ENCODE measurements at regions not wholly inside any gene's neighbourhood (a gene's known extent, or its start where the extent isn't known, plus 50 kb on each side); places are given as distances from the start of the nearest gene placed in this dataset.
A peak's percentile ranks its signal among the peaks of the same experiment; 100 is the strongest.

GRCh38 chr18:7395566-7395965 is 164.7 kb downstream of the LRRC30 start:
- no peaks in the 10 kb centered on the region for H3K27me3 ChIP-seq (ENCODE audit: control insufficient read depth, extremely low read depth, insufficient read depth, low read length)
- H3K9me1 ChIP-seq (ENCODE audit: control insufficient read depth, extremely low read depth, insufficient read depth, low read length): no peaks in the 10 kb centered on the region
- H4K20me1 ChIP-seq (ENCODE audit: control insufficient read depth, extremely low read depth, insufficient read depth, low read length): no peaks in the 10 kb centered on the region
- no peak overlapping the region for H2AFZ ChIP-seq (ENCODE audit: control insufficient read depth, low read length)
- H3K9me3 ChIP-seq (ENCODE audit: control insufficient read depth, low read depth, low read length): no peaks in the 10 kb centered on the region
- H3K4me3 ChIP-seq (ENCODE audit: control insufficient read depth in 2 of 3, extremely low read depth in 1 of 3, insufficient read depth in 2 of 3, low read depth in 1 of 3, low read length in 3 of 3): no peak overlapping the region
- H3K4me2 ChIP-seq (ENCODE audit: control insufficient read depth, extremely low read depth, insufficient read depth, low read depth, low read length): peak overlapping the region; percentile 22
- DNase-seq (ENCODE audit: low read depth, low spot score): no peak
- H3K27ac ChIP-seq (ENCODE audit: control insufficient read depth, insufficient read depth, low read length): no peak overlapping the region
- TF ChIP-seq, protein P1, sequence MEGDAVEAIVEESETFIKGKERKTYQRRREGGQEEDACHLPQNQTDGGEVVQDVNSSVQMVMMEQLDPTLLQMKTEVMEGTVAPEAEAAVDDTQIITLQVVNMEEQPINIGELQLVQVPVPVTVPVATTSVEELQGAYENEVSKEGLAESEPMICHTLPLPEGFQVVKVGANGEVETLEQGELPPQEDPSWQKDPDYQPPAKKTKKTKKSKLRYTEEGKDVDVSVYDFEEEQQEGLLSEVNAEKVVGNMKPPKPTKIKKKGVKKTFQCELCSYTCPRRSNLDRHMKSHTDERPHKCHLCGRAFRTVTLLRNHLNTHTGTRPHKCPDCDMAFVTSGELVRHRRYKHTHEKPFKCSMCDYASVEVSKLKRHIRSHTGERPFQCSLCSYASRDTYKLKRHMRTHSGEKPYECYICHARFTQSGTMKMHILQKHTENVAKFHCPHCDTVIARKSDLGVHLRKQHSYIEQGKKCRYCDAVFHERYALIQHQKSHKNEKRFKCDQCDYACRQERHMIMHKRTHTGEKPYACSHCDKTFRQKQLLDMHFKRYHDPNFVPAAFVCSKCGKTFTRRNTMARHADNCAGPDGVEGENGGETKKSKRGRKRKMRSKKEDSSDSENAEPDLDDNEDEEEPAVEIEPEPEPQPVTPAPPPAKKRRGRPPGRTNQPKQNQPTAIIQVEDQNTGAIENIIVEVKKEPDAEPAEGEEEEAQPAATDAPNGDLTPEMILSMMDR (optimal IDR thresholded peaks at IDR 0.05 in 1 of 3, IDR thresholded peaks at IDR 0.05 in 1 of 3, conservative IDR thresholded peaks at IDR 0.05 in 1 of 3; ENCODE audit: extremely low read depth in 1 of 3, insufficient read depth in 2 of 3, low read length in 3 of 3): no peak
- H3K36me3 ChIP-seq (ENCODE audit: control insufficient read depth in 2 of 2, extremely low read depth in 1 of 2, insufficient read depth in 2 of 2, low read length in 2 of 2): no peaks in the 10 kb centered on the region
- no peaks in the 10 kb centered on the region for H3K4me1 ChIP-seq (ENCODE audit: control insufficient read depth, extremely low read depth, insufficient read depth, low read length)
- no peaks in the 10 kb centered on the region for H3K79me2 ChIP-seq (ENCODE audit: control insufficient read depth, insufficient read depth, low read length)
- no peak overlapping the region for H3K9ac ChIP-seq (ENCODE audit: control insufficient read depth, extremely low read depth, insufficient read depth, low read length)
- FAIRE-seq: no peak
- dilution Hi-C loops (cut with MboI; ENCODE audit: extremely low pct_ligation_motif_present, low sequenced_read_pairs): no loop called here

- H2AFZ ChIP-seq (ENCODE audit: control insufficient read depth, low read length): peak overlapping the region; percentile 55
- H3K79me2 ChIP-seq (ENCODE audit: control insufficient read depth, insufficient read depth, low read length): no peaks in the 10 kb centered on the region
- no peaks in the 10 kb centered on the region for H4K20me1 ChIP-seq (ENCODE audit: control insufficient read depth, extremely low read depth, insufficient read depth, low read length)
- H3K27me3 ChIP-seq (ENCODE audit: control insufficient read depth, extremely low read depth, insufficient read depth, low read length): no peaks in the 10 kb centered on the region
- dilution Hi-C loops (cut with MboI; ENCODE audit: extremely low pct_ligation_motif_present, low sequenced_read_pairs): no loop called here
- no peak overlapping the region for H3K4me3 ChIP-seq (ENCODE audit: control insufficient read depth in 2 of 3, extremely low read depth in 1 of 3, insufficient read depth in 2 of 3, low read depth in 1 of 3, low read length in 3 of 3)
- H3K9ac ChIP-seq (ENCODE audit: control insufficient read depth, extremely low read depth, insufficient read depth, low read length): no peak overlapping the region
- H3K27ac ChIP-seq (ENCODE audit: control insufficient read depth, insufficient read depth, low read length): peak overlapping the region; percentile 51
- no peaks in the 10 kb centered on the region for H3K36me3 ChIP-seq (ENCODE audit: control insufficient read depth in 2 of 2, extremely low read depth in 1 of 2, insufficient read depth in 2 of 2, low read length in 2 of 2)
- DNase-seq (ENCODE audit: low read depth, low spot score): no peak
- H3K4me1 ChIP-seq (ENCODE audit: control insufficient read depth, extremely low read depth, insufficient read depth, low read length): peaks cover 37% of the 10 kb centered on the region
- peak overlapping the region; percentile 78 for H3K4me2 ChIP-seq (ENCODE audit: control insufficient read depth, extremely low read depth, insufficient read depth, low read depth, low read length)
- H3K9me1 ChIP-seq (ENCODE audit: control insufficient read depth, extremely low read depth, insufficient read depth, low read length): no peaks in the 10 kb centered on the region
- TF ChIP-seq, protein P1 (optimal IDR thresholded peaks at IDR 0.05 in 1 of 3, IDR thresholded peaks at IDR 0.05 in 1 of 3, conservative IDR thresholded peaks at IDR 0.05 in 1 of 3; ENCODE audit: extremely low read depth in 1 of 3, insufficient read depth in 2 of 3, low read length in 3 of 3): no peak
- no peak for TF ChIP-seq EZH2 (IDR thresholded peaks at IDR 0.05; ENCODE audit: low read length)
- peak; percentile 23 for FAIRE-seq
- H3K9me3 ChIP-seq (ENCODE audit: control insufficient read depth, low read depth, low read length): no peaks in the 10 kb centered on the region
Observed at GRCh38 chr18:7413906-7414305, 153.2 kb upstream of the PTPRM start.

All from keratinocyte (primary cell).